Activated T-helper 1 cell treated with anti-CD3 and anti-CD28 coated beads, Interleukin-2, amount 50 U/mL, for 16 hours (primary cell): ENCODE measurements at regions not wholly inside any gene's neighbourhood (a gene's known extent, or its start where the extent isn't known, plus 50 kb on each side); places are given as distances from the start of the nearest gene placed in this dataset.

Experiments
- DNase-seq, 2 donors: peaks; one replicate each; pipeline ENCODE4 v3.0.0-alpha.2; 2020; ENCODE audit warnings: low read depth in 1 of 2, low spot score in 1 of 2

DNA sequence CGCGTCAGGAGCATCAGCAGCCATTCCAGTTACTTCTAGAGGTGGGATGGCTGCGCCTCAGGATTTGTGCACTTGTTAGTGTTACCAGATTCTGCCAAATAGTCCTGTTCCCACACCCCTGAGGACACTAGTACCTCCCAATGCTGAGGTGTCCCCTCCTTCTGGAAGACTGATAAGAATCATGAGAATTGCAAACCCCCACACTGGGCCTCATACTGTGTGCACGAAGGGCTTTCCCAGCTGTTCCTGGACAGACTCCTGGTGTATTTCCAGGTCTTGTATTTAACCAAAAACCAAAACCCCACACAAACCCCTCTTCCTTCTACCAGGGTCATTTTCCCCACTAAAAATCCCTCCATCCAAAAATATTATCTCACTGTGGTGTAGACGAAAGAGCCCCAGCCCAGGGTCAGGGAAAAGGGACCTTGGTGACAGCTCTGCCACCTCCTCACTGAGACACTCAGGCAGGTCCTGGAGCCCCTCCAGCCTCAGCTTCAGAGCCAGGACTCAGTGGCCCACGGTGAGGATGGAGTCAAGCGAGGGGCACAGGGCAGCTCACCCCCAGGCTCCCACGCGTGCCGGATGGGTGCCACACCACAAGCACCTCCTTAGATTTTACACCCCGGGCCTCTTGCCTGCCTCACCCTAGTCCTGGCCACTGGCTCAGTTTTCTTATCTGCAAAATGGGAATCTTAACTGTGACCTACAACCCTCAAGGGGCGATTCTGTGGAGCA, 131.4 kb upstream of the RUNX3 start:
- DNase-seq: no peak

DNA sequence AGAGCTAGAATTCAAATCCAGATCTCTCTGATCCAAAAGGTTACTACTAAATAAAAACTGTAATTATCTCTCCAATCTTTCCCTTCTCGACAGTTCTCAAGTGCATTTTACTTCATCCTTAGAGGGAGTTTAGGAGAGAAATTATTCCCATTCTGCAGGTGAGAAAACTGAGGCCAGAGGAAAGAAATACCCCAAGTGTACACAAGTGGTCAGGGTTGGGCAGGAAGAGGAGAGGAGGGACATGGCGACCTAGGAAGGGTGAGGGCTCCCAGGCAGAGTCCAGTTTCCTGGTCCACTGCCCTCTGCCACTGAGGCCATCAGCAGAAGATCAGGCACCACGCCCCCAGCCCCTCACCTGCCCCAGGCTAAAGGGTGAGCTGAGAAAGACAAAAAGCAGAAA, 127.1 kb upstream of the RUNX3 start:
- DNase-seq: no peak

DNA sequence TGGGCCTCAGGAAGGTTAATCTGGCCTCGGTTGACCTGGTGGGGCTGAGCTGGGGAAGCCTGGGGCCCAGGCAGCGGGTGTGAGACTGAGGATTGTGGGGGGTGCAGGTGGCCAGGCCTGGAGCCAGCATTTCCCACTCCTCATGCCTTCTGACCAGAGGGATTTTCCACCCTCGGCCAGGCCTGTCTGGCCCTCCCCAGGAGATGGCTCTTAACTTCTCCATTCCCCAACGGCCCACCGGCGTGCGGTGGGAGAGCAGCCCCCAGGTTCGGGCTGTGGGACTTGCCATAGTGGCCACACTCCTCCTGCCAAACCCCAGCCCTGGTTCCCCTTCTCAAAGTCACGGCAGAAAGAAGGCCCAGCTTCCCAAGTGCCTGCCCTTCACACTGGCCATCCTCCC, 126.5 kb upstream of the RUNX3 start:
- no peak for DNase-seq

DNA sequence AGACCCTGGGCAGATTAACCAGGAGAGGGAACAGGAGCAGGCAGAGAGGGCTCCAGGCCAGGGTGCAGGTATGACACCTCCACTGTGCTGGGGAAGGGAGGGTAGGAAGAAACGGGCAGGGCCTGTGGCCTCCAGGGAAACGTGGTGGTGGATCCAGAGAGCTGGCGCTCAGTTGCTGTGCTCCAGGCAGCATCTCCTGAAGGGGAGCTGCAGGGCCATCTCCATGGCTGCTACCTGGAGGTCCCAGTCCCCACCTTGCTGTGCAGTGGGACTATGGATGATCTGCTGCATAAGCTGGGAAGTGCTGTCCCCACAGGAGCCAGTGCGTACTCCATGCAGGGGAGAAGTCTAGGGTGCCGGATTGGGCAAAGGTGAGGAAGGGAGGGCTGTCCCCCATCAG, 125.9 kb upstream of the RUNX3 start:
- DNase-seq: no peak

DNA sequence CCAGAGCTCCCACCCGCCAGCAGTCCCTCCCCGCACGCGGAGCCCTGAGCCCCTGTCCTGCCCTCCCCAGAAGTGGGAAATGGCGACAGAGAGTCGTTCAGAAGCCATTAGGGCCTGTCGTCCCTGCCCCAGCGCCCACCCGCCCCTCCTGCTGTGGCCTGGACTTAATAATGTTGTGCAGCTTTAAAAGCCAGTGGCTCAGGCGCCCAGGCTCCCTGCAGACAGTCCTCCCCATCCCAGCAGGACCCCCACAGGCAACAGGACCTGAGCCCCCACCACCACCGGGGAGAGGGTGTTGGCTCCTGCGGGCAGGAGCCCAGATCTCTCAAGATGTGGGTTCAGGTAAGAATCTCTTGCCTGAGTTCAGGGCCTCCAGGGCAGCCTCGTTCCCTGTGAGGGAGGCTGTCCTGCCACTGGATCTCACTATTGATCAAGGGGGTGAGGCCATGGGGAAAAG, 125.3 kb upstream of the RUNX3 start:
- DNase-seq: no peak

DNA sequence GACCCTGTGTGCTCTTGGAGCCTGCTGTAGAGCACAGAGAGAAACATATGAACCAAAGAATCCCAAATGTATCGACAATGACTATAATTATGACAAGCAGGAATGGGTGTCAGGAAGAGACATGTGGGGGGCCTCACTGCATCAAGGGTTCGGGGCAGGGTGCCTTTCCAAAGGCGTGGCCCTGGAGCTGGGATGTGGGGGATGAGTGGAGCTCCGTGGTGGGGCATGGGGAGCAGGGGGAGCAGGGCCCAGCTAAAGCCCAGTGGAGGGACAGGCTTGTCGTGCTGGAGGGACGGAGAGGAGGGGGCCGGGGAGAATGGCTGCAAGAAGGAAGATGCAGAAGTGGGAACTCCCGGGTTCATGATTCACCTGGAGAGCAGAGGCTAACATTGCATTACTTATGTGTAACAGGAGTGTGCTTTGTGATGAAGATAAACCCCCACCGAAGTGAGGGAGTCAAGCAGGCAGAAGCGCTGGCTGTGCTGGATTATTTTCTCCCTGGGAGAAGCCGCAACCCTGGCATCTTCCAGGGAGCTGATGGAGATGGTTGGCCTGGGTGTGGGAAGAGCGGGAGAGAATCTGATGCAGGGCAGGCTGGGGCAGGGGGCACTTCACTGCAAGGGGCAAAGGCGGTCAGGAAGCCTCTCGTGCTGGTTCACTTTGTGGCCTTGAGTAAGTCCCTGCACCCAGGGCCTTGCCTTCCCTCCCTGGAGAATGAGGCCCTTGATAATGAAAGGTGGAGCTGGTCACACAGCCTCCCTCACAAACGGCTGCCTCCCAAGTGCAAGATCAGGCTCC, 124.6 kb upstream of the RUNX3 start:
- no peak for DNase-seq

DNA sequence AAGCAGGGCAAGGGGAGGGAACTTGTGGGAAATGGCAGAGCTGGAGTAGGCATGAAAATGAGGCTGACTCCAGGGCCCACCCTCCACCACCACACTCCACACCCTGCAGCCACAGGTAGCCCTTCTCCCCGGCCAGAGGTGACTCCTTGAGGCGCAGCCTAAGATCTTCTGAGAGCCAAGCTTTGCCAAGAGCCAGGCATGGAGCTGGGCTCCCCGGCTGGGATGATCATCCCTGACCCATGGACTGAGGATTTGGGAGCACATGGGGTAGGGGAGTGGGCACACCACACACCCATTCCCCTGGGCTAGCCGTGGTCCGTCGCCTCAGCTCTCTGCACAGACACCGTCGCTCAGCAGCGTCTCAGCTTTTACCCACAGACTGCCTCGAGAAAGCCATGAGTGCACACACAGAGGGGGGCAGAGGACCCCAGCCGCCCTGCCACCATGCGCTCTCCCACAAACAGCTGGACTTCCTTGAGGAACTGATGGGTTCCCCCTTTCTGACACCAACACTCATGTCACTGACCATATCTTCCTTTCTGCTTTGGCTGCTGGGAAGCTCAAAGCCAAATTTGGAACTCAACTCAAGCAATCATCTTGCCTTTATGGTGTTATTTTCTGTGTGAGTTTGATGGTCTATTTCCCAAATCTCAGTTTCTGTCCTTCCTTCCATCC, 123.6 kb upstream of the RUNX3 start:
- DNase-seq: no peak

DNA sequence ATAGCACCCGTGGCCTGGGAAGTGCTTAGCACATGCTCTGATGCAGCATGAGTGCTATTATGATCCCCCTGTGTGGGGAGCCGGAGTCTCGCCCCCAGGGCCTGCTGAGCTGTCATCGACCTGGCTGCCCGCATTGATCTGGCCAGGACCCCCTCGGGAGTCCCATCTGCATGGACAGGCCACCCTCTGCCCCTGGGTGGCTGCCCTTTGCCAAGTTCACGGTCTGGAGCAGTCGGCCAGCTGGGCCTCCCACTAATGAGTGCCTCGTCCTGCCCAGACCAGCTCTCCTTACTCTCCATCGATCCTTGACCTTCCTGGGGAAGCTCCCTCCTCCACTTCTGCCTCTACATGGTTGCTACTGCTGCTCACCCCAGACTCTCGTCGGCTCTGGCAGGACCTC, 121.8 kb upstream of the RUNX3 start:
- no peak for DNase-seq

DNA sequence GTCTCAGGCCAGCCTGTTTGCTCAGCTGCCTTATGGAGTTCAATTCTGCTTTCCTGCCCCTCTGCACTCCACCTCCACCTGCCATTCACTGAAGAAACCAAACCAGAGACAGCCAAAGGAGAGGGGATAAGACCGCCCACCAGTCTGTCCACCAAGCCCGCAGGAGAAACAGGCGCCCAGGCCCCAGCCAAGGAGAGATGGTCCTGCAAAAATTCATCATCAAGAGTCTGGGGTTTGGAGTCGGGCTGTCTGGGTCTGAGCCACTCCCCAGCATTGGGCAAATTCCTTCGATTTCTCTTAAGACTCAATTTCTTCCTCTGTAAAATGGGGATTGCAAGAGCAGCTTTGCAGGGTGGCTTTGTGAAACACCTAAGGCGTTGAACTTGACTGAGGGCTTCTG, 121.4 kb upstream of the RUNX3 start:
- no peak for DNase-seq

DNA sequence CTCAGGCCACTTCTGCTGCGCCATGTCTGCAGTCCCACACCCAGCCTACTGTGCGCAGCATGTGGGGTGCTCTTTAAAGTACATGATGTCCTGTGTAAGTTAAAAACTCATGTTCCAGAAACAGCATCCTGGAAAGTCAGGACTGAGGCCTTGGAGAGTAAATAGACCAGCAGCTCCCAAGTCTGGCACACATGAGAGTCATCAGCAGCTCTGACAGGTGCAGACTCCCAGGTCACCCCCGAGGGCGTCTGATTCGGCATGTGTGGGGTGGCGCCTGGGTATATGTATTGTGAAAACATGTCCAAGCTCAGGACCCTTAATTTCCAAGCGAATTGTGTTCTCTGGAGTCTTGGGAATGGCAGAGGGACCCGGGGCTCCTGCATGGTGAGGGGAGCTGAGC, 120.1 kb upstream of the RUNX3 start:
- DNase-seq: no peak

DNA sequence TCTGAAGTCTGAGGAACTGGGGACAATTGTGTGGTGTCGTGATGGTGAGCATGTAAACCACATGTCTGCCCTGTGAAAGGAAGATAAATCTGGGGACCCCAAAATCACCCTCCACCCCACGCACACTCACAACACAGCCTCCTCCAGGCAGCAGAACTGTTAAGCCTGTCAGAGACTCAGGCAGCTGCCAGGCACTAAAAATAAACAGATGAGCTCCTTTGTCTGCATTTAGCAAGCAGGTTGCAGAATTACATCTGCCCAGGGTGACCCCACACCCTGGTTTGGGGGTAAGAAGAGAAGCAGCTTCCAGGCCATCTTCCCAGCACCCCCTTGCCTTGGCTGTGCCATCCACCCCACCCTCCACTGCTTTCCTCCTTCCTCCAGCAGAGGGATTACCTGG, 119.1 kb upstream of the RUNX3 start:
- DNase-seq: no peak

DNA sequence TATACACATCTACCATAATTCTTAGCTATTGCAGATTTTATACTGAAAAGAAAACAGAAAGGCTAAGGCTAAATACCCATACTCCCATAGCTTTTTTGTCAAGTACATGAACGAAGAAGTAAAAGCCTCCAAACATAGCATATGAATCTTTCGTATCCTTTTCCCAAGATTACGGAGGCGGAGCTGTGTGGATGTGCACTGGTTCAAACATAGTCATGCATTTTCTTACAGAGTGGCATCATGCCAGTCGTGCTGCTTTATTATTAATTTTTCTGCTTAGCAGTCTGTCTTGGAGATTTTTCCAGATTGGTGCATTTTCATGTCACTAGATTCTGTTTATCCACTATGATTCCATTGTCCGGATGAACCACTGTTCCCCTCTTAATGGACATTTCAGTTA, 118.7 kb upstream of the RUNX3 start:
- no peak for DNase-seq

DNA sequence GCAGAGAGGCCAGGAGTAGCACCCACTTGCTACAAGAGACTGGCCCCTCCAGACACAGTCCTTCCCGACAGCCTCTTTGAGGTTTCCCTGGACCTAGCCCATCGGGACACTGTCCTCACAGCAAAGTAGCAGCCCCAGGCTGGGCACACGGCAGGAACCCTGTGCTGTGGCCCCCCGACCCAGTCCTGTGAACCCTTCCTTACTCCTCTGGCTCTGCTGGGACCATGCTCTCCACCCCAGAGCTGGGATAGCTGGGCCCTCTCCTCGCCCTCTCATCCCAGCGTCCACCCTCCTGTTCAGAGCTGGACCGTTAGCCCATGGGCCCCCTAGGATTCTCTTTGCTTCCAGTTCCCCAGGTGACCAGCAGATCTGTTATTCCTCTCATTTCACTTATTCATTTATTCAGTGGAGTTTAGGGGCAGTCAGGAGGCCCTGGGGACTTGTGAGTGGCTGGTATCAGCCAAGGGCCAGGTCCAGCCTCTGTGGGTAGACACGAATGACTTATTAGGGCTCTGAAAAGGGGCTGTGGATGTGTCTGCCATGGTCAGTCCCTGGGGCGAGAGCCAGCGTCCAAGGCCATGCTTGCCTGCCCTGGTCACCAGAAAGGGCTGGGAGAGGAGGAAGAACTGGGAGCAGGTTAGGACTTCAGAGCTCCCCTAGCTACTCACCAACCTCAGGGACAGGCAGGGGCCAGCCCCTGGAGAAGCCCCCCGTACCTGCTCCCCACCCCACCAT, 117.6 kb upstream of the RUNX3 start:
- DNase-seq: no peak

DNA sequence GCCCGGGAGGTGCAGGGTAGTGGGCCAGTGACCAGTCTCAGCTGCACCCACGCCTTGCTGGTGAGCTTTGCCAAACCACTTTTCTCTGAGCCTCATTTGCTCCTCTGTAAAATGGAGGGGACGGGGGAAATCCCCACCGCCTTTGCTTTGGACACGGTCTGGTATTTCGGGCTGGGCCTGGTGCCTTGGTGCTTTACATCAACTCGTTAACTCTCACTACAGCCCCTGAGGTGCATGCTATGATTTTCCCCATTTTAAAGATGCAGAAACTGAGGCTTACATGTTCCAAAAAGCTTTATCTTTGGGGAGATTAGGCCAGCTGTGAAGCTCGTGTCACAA, 116.1 kb upstream of the RUNX3 start:
- no peak for DNase-seq

DNA sequence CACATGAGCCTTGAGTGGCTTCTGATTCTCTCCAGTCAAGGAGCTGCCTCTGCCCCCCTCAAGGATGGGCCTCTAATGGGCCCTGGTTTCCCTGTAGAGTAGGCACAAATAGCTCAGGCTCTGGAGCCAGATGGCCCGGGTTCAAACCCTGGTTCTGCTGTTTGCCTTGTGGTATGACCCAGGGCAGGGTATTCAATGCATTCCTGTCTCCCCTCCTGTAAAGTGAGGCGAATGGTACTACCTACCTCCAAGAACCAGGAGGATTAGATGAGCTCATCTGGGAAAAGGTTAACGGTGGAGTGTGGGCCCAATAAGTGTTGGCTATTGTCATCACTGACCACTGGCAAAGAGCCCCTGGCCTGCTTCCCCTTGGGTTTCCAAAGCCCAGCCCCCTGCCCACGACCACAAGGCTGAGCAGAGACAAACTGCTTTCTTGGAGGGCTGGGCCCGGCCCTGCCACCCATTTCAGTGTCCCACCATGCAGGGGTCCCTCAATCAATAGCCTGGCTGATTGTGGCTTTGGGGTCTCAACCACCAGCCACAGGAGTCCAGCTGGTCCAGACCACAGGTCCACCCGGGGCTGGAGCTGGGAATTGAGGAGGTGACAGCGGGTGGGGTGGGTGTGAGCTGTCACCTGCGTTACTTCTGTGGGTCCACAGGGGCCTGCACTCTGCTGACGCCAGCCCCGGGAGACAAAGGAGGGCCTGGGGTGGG, 115.6 kb upstream of the RUNX3 start:
- no peak for DNase-seq

DNA sequence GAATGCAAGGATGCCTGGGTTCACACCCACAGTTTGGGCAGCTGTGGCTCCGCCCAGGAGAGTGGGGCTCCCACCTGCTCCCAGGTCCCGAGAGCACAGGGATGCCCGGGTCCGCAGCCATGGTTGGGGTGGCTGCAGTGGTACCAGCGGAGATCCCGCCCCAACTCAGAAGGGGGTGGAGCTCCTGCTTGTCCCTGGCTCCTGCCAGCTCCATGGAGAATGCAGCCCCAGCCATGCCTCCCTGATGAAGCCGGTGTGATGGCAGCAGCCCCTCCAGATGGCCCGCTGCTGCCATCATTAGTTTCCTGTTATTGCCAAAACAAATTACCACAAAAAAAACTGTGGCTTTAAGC, 113.1 kb upstream of the RUNX3 start:
- no peak for DNase-seq

DNA sequence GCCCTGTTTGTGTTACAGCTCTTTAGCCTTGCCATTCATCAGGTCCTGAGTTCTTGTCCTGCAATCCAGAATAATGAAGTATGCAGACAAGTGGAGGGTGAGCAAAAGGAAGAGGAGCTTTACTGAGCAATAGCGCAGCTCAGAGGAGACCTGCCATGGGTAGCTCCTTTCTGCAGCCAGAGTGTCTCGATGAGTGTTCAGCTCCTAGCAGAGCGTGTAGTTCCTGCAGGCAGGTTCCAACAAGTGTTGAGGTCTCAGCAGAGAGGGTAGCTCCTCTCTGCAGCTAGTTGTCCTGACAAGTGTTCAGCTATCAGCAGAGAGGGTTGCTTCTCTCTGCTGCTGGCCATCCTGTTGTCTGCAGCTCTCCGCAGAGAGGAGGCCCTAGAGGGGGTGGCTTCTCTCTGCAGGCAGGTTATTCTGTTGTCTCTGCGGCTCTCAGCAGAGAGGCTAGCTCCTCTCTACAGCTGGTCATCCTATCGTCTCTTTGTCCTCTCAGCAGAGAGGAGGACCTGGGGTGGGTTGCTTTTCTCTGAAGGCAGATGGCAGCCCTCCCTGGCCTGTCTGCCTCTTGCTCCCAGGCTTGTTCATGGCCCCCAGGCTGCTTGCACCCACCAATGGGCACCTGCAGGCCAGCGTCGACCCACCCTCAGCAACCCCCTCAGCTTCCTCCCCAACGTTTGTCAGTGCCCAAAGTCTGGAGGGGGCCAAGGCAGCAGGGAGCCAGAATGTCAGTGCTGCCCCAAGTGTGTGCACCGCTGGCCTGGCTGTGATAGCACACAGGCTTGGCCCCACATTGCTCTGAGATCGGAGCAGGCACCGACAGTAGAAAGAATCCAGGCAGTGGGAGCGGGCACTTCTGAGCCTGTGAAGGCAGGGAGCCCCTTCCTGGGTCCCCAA, 112.5 kb upstream of the RUNX3 start:
- DNase-seq: no peak

DNA sequence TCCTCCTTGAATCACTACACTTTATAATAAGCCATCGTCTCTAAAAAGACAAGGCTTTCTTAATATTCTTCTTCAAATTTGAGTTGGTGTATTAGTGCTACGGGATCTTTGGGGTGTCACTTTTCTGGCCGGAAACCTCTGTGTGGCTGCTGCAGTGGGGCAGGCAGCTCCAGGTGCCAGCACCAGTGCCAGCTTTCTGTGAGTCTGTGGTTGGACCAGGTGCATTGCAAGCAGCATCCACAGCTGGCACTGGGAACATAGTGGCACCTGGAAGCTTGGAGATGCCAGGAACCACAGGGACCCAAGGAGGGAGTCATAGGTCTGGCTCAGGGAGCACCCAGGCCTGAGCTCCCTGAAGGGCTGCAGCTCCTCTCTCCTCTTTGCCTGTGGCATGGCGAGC, 111.8 kb upstream of the RUNX3 start:
- no peak for DNase-seq

DNA sequence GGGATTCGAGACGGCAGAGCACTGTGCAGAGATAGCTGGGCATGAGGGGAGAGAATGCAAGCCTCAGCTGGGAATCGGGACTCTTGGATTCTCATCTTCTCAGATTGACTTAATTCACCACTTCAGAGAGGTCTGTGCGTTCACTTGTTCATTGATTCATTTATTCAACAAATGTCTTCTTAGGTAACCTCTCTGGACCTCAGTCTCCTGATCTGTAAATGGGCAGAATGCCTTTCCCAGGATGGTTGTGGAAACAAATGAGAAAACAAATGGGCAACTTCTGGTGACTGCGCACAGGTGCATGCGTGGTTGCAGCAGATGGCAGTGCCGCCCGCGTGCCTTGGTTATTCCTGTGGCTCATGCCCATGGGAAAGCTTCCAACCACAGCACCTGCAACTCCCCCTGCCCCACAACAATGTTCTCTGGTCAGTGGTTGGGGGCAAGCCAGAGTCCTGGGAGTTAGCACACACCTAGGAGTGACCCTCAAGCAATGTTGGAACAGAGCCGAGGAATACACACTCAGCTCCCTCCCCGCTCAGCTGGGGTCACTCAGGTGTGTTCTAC, 110.1 kb upstream of the RUNX3 start:
- DNase-seq: no peak

DNA sequence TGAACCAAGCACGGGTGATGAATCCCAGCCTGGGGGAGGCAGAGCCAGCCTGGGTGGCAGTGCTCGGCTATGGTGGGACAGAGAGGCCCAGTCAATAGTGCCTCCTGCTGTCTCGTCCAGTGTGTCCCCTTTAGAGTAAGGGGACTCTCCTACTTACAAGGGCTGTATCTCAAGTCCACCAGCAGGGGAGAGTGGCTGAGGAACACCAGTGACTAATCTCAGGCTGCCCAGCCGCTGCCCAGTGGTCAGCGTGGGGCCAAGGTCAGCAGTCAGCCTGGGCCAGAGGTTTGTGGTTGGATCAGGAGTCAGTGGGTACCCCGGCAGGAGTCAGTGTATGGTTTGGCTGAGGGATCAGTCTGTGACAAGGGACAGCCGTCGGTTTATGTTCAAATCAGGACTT, 109.2 kb upstream of the RUNX3 start:
- no peak for DNase-seq
